ENCODE measurements at regions not wholly inside any gene's neighbourhood (a gene's known extent, or its start where the extent isn't known, plus 50 kb on each side); places are given as distances from the start of the nearest gene placed in this dataset.

DNA sequence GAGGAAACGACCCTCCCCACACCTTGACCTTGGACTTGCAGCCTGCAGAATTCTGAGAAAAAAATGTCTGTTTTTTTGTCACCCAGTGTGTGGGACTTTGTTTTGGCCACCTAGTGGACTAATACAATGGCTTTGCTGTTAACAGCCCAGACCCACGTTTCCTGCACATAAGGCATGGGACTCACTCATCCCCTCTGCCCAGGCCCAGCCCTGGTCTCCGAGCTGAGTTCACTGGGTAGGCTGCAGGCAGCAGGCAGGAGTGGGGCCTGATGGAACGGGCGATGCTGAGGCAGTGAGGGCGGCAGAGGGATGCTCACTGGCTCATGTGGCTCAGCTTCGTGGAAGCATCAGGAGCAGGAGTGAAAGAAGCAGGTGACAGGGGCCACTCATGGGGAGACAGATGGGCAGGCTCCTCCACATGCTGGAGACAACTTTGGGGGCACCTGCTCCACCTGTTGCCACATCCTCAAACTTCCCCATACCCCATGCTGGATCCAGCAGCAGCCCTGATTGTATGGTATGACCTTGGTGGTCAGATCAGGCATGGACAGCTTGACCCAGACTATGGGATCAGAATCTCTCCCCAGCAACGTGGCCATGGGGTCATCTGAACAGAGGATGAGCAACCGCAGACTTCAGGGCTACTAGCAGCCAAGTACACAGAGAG lies 65.8 kb upstream of the ANTXRL start:
- intact Hi-C loops (cut with DNase I) = loop anchor here in 1 of 4 donors (10.0 kb wide), 1 partner anchor 104 kb away; no protein-coding TSS in a partner anchor

DNA sequence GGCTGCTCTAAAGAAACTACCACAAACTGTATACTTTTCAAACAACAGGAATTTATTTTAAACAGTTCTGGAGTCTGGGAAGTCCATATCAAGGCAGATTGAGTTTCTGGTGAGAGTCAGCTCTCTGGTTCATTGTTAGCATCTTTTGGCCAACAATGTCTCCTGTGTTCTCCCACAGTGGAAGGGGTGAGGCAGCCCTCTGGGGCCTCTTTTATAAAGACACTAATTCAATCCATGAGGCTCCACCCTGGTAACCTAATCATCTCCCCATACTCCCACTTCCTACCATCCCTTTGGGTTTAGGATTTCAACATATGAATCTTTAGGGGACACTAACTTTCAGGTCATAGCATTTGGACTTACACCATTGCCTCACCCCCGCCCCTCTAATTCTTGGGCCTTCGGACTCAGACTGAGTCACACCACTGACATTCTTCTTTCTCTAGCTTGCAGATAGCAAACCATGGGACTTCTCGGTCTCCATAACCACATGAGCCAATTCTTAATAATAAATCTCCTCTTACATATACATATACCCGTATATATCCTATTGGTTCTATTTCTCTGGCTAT lies 64.3 kb upstream of the ANTXRL start:
- ATAC-seq (no peak), DNase-seq (no peak)
- Histone ChIP-seq H3K27me3 (ENCODE audit: control insufficient read depth, insufficient read depth) (no peaks in the 10 kb centered on the region), H3K4me3 (ENCODE audit: low read length) (no peak overlapping the region), H3K4me1 (ENCODE audit: control insufficient read depth, insufficient read depth, low read length) (no peaks in the 10 kb centered on the region), H3K9me3 (ENCODE audit: control insufficient read depth, low read length) (no peaks in the 10 kb centered on the region), H3K27ac (ENCODE audit: low read length) (no peak overlapping the region)
- intact Hi-C loops (cut with DNase I) = loop anchor here in 1 of 4 donors (10.0 kb wide), 1 partner anchor 102 kb away; no protein-coding TSS in a partner anchor
- 83% methylated on average over 4 of the region's 4 CpGs for WGBS

More for the DNA sequence above, 65.8 kb upstream of the ANTXRL start:
- ATAC-seq = no peak
- H3K4me1 ChIP-seq (ENCODE audit: control insufficient read depth, insufficient read depth, low read length) = no peaks in the 10 kb centered on the region
- H3K27me3 ChIP-seq (ENCODE audit: control insufficient read depth, insufficient read depth) = no peaks in the 10 kb centered on the region
- H3K9me3 ChIP-seq (ENCODE audit: control insufficient read depth, low read length) = no peaks in the 10 kb centered on the region
- DNase-seq = no peak
- no peak overlapping the region for H3K27ac ChIP-seq (ENCODE audit: low read length)
- 77% methylated on average over 9 of the region's 9 CpGs for WGBS
- no peak overlapping the region for H3K4me3 ChIP-seq (ENCODE audit: low read length)

DNA sequence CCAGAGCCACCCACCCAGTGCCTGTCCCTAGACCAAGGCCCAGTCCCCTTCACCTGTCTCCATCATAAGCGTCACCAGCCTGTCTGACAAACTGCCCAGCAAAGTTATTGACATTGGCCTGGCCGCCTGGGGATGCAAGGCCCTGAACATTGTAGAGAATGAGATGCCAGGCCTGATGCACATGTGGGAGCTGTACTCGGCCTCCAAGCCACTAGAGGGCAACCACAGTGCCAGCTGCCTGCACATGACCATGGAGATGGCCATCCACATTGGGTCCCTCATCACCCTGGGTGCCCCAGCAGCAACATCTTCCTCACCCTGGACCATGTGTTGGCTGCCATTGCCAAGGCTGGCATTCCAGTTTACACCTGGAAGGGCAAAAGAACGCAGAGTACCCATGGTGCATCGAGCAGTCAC lies 63.7 kb upstream of the ANTXRL start:
- Histone ChIP-seq H3K4me1 (ENCODE audit: control insufficient read depth, insufficient read depth, low read length) (no peaks in the 10 kb centered on the region), H3K9me3 (ENCODE audit: control insufficient read depth, low read length) (no peaks in the 10 kb centered on the region), H3K27me3 (ENCODE audit: control insufficient read depth, insufficient read depth) (no peaks in the 10 kb centered on the region), H3K27ac (ENCODE audit: low read length) (no peak overlapping the region), H3K4me3 (ENCODE audit: low read length) (no peak overlapping the region)
- DNase-seq (no peak), ATAC-seq (no peak)
- 86% methylated on average over 5 of the region's 5 CpGs for WGBS
- intact Hi-C loops (cut with DNase I) = loop anchor here in 1 of 4 donors (10.0 kb wide), 1 partner anchor 102 kb away; no protein-coding TSS in a partner anchor

DNA sequence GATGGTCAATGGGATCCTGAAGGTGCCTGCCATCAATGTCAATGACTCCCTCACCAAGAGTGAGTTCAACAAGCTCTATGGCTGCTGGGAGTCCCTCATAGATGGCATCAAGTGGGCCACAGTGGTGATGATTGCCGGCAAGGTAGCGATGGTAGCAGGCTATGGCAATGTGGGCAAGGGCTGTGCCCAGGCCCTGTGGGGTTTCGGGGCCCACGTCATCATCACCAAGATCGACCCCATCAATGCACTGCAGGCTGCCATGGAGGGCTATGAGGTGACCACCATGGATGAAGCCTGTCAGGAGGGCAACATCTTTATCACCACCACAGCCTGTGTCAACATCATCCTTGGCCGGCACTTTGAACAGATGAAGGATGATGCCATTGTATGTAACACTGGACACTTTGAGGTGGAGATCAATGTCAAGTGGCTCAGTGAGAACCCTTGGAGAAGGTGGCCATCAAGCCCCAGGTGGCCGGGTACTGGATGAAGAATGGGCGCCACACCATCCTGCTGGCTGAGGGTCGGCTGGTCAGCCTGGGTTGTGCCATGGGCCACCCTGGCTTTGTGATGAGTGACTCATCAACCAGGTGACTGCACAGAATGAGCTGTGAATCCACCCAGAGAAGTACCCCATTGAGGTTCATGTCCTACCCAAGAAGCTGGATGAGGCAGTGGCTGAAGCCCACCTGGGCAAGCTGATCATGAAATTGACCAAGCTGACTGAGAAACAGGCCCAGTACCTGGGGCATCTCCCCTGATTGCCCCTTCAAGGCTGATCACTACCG lies 63.0 kb upstream of the ANTXRL start:
- no peak for DNase-seq

DNA sequence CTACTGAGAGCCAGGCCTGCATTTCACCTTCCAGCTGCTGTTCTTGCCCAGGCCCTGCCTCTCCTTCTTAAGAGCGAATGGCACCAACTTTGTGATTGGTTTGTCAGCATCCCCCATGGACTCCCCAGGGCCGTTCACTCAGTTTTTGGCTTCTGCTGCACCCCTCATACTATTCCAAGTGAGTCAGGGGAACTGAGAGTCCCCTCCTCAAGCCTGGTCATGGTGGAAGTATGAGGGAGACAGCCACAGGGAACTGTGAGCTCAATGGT lies 62.4 kb upstream of the ANTXRL start:
- intact Hi-C loops (cut with DNase I) = loop anchor here in 1 of 4 donors (10.0 kb wide), 1 partner anchor 100 kb away; no protein-coding TSS in a partner anchor
- ATAC-seq = no peak

More for the DNA sequence above, 63.0 kb upstream of the ANTXRL start:
- H3K9me3 ChIP-seq (ENCODE audit: control insufficient read depth, low read length) = no peaks in the 10 kb centered on the region
- H3K4me3 ChIP-seq (ENCODE audit: low read length) = no peak overlapping the region
- H3K27me3 ChIP-seq (ENCODE audit: control insufficient read depth, insufficient read depth) = no peaks in the 10 kb centered on the region
- no peaks in the 10 kb centered on the region for H3K4me1 ChIP-seq (ENCODE audit: control insufficient read depth, insufficient read depth, low read length)
- no peak for ATAC-seq
- intact Hi-C loops (cut with DNase I) = loop anchor here in 1 of 4 donors (10.0 kb wide), 1 partner anchor 101 kb away; no protein-coding TSS in a partner anchor
- H3K27ac ChIP-seq (ENCODE audit: low read length) = no peak overlapping the region
- 97% methylated on average over 10 of the region's 10 CpGs for WGBS

DNA sequence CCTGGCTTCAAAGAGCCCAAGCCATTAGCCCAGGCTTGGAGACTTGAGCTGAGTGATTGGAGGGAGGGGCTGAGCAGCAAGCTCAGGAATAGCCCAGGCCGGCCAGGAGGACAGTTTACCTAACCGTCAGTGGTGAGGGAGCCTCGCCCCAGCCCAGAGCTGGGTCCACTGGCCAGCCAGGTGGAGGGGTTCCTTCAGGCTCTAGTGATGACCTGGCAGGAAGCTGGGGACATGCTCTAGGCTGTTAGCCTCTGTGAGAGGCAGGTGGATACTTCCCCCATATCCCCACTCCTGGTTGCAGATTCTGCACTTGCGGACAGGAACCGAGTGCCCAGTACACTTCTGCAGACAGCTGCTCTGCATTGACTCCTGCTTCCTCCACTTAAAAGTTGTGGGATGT lies 61.2 kb upstream of the ANTXRL start:
- H3K4me1 ChIP-seq (ENCODE audit: control insufficient read depth, insufficient read depth, low read length) = no peaks in the 10 kb centered on the region
- intact Hi-C loops (cut with DNase I) = loop anchor here in 2 of 4 donors (5.0 to 10.0 kb wide), 2 partner anchors 99 to 102 kb away; no protein-coding TSS in a partner anchor
- DNase-seq (no peak), ATAC-seq (no peak)
- 88% methylated on average over 5 of the region's 5 CpGs for WGBS
- H3K27ac ChIP-seq (ENCODE audit: low read length) = no peak overlapping the region
- H3K4me3 ChIP-seq (ENCODE audit: low read length) = no peak overlapping the region
- H3K27me3 ChIP-seq (ENCODE audit: control insufficient read depth, insufficient read depth) = no peaks in the 10 kb centered on the region
- H3K9me3 ChIP-seq (ENCODE audit: control insufficient read depth, low read length) = no peaks in the 10 kb centered on the region

More for the DNA sequence above, 62.4 kb upstream of the ANTXRL start:
- Histone ChIP-seq H3K4me1 (ENCODE audit: control insufficient read depth, insufficient read depth, low read length) (no peaks in the 10 kb centered on the region), H3K9me3 (ENCODE audit: control insufficient read depth, low read length) (no peaks in the 10 kb centered on the region), H3K27me3 (ENCODE audit: control insufficient read depth, insufficient read depth) (no peaks in the 10 kb centered on the region), H3K4me3 (ENCODE audit: low read length) (no peak overlapping the region), H3K27ac (ENCODE audit: low read length) (no peak overlapping the region)
- no peak for DNase-seq
- WGBS = 96% methylated on average over 2 of the region's 2 CpGs

DNA sequence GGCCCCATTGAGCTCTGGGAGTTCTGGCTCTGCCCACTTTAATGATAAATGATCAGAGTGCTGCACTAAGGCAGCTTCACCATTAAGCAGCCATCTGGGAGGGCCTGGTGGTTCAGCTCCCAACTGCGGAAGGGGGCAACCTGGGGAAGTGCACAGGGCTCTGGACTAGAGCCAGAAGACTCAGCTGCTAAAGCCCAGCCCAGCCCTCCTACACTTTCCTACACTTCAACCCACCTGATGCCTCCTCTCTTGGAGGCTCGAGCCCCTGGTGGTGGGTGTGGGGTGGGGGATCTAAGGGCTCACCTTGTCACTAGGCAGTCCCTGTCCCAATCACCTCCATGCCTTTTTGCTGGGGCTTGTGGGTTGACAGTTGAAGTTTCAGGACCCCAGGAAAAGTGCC lies 60.6 kb upstream of the ANTXRL start:
- intact Hi-C loops (cut with DNase I) = loop anchor here in 2 of 4 donors (5.0 to 10.0 kb wide), 2 partner anchors 99 to 101 kb away; no protein-coding TSS in a partner anchor
- DNase-seq = no peak

DNA sequence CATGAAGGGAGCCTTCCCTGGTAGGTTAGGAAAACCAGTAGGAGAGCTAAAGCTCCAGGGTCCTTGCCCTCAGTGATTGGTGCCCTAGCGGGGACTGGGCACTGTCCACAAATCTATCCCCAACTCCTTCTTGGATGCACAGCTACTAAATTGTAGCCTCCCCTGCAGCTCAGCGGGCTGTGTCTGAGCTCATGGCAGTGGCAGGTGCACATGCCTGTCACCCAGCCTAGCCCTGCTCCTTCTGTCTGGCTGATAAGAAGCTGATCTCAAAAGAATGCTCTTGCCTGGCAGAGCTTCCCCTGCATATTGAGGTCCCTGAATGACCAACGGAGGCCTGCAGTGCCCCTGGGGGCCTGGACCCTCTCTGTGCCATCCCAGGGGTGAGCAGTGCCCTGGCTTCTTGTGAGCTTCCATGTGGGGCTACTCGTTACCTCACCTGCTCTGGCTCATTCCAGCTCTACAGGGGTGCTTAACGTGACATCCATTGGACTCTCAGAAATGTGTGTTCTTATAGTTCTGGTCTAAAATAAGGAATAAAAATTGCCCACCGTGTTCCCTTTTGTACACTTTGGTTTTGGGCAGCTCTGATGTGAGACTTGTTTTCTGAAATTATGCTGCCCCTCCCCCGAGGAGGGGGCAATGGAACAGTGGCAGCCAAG lies 59.8 kb upstream of the ANTXRL start:
- no peaks in the 10 kb centered on the region for H3K27me3 ChIP-seq (ENCODE audit: control insufficient read depth, insufficient read depth)
- H3K27ac ChIP-seq (ENCODE audit: low read length) = no peak overlapping the region
- H3K9me3 ChIP-seq (ENCODE audit: control insufficient read depth, low read length) = no peaks in the 10 kb centered on the region
- 79% methylated on average over 7 of the region's 7 CpGs for WGBS
- intact Hi-C loops (cut with DNase I) = loop anchor here in 2 of 4 donors (5.0 to 10.0 kb wide), 2 partner anchors 98 to 100 kb away; no protein-coding TSS in a partner anchor
- DNase-seq (no peak), ATAC-seq (no peak)
- H3K4me1 ChIP-seq (ENCODE audit: control insufficient read depth, insufficient read depth, low read length) = no peaks in the 10 kb centered on the region
- H3K4me3 ChIP-seq (ENCODE audit: low read length) = no peak overlapping the region

More for the DNA sequence above, 60.6 kb upstream of the ANTXRL start:
- ATAC-seq = no peak
- Histone ChIP-seq H3K9me3 (ENCODE audit: control insufficient read depth, low read length) (no peaks in the 10 kb centered on the region), H3K4me1 (ENCODE audit: control insufficient read depth, insufficient read depth, low read length) (no peaks in the 10 kb centered on the region), H3K4me3 (ENCODE audit: low read length) (no peak overlapping the region), H3K27ac (ENCODE audit: low read length) (no peak overlapping the region), H3K27me3 (ENCODE audit: control insufficient read depth, insufficient read depth) (no peaks in the 10 kb centered on the region)
- 72% methylated on average over 2 of the region's 2 CpGs for WGBS

DNA sequence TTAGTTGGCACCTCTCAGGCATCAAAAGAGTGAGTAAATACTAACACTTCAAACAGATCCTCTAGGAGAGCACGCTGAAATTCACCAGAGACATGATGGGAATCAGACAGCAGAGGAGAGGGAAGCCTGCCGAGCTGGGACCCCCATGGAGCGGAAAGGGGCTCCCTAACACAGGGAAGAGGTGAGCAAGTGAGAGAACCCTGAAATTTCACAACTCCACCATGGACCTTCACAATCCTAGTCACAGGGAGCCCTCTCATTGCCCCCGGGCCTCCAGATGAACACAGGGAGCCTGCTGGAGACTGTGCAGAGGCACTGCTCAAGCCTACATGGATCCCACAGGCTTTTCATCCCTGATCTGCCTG lies 59.2 kb upstream of the ANTXRL start:
- H3K27ac ChIP-seq (ENCODE audit: low read length) = no peak overlapping the region
- no peak for DNase-seq
- no peak for ATAC-seq
- 75% methylated on average over 4 of the region's 4 CpGs for WGBS
- H3K27me3 ChIP-seq (ENCODE audit: control insufficient read depth, insufficient read depth) = no peaks in the 10 kb centered on the region
- no peaks in the 10 kb centered on the region for H3K9me3 ChIP-seq (ENCODE audit: control insufficient read depth, low read length)
- intact Hi-C loops (cut with DNase I) = loop anchor here in 2 of 4 donors (5.0 to 10.0 kb wide), 2 partner anchors 97 to 100 kb away; no protein-coding TSS in a partner anchor
- H3K4me3 ChIP-seq (ENCODE audit: low read length) = no peak overlapping the region
- H3K4me1 ChIP-seq (ENCODE audit: control insufficient read depth, insufficient read depth, low read length) = no peaks in the 10 kb centered on the region

DNA sequence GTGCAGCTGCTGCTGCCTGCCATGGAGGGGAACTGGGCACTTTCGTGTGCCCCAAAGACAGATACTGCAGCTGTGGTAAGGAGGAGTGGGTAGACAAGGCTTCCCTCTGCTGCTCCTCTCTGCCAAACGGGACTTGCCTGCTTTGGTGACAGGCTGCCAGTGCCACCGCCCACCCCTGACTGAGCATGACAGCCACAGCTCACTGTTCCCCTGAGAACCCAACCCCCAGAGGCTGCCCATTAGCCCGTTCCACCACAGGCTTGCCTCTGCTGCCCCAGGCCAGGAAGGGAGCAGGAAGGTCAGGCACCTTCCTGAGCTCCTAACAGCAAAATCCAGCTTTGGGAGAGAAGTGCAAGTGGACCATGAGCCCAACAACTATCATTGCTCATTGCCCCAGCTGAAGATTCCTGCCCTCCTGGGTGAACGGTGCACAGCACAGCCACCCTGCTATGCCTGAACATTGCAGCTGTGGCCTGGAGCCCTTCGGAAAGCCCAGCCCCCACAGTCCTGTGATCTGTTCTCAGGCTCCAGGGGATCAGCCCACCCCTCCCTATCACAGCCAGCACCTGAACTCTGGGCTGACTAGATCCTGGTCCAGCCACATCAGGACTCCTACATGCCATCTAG lies 58.7 kb upstream of the ANTXRL start:
- 48% methylated on average over 6 of the region's 6 CpGs for WGBS
- no peak overlapping the region for H3K27ac ChIP-seq (ENCODE audit: low read length)
- H3K4me3 ChIP-seq (ENCODE audit: low read length) = no peak overlapping the region
- H3K27me3 ChIP-seq (ENCODE audit: control insufficient read depth, insufficient read depth) = no peaks in the 10 kb centered on the region
- intact Hi-C loops (cut with DNase I) = loop anchor here in 2 of 4 donors (5.0 to 10.0 kb wide), 2 partner anchors 97 to 99 kb away; no protein-coding TSS in a partner anchor
- DNase-seq = no peak
- peak in 1 of 2 donors; percentile 23 for ATAC-seq
- H3K4me1 ChIP-seq (ENCODE audit: control insufficient read depth, insufficient read depth, low read length) = no peaks in the 10 kb centered on the region
- no peaks in the 10 kb centered on the region for H3K9me3 ChIP-seq (ENCODE audit: control insufficient read depth, low read length)

Measured in right cardiac atrium (tissue), 5 donors.